GM13976 (cell line): ENCODE measurements at regions not wholly inside any gene's neighbourhood (a gene's known extent, or its start where the extent isn't known, plus 50 kb on each side); places are given as distances from the start of the nearest gene placed in this dataset.
"Not testable (repeated sequence)": the region's sequence is repeated elsewhere in the genome, so short reads cannot be mapped to it uniquely, and the experiment has no call there.

Source experiments
- DNase-seq: peaks from one replicate; pipeline ENCODE4 v3.0.0; 2012; ENCODE audit warnings: low spot score
- CTCF ChIP-seq: IDR thresholded peaks from 2 replicates; pipeline ENCODE4 v1.5.1; 2012; ENCODE audit warnings: borderline replicate concordance, mild to moderate bottlenecking; ENCODE audit not compliant: insufficient read depth; ENCODE audit errors: extremely low read depth, missing control alignments, control extremely low read depth
- in situ Hi-C: fragments of 300-500 bp; cut with MboI; formaldehyde crosslinking; loops from one replicate; pipeline ENCODE4 v1.12.0; 2022; ENCODE audit warnings: low sequenced_read_pairs, mixed read lengths, inconsistent platforms; ENCODE audit not compliant: unreplicated experiment

DNA sequence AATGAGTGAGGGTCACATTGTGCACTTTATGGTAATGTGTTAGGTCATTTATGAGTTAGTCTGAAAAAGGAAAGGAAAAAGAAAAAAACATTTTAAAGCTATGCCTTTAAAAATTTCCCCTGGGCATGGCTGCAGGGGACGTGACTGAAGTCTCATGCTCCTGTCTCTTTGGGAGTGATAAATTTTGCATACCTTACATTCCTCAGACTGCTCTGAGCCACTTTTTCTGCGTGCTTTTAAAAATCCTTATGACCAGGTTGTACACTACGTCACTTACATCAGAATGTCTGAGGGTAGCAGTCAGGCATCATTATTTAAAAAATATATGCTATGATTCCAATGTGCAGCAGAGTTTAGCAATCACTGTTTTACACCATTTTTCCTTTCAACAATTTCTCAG lies 121.2 kb downstream of the RFPL4B start:
- DNase-seq, result no peak
- TF ChIP-seq CTCF, result no peak
- in situ Hi-C loops, result no loop called here

- TF ChIP-seq CTCF, result no peak
Observed at GRCh38 chr6:112469306-112469705, 122.2 kb downstream of the RFPL4B start.

GRCh38 chr6:112470376-112470775 lies 123.2 kb downstream of the RFPL4B start:
- DNase-seq, result no peak
- in situ Hi-C loops, result no loop called here
- no peak for TF ChIP-seq CTCF

More at GRCh38 chr6:112469306-112469705, 122.2 kb downstream of the RFPL4B start:
- no peak for DNase-seq
- in situ Hi-C loops, result no loop called here

DNA sequence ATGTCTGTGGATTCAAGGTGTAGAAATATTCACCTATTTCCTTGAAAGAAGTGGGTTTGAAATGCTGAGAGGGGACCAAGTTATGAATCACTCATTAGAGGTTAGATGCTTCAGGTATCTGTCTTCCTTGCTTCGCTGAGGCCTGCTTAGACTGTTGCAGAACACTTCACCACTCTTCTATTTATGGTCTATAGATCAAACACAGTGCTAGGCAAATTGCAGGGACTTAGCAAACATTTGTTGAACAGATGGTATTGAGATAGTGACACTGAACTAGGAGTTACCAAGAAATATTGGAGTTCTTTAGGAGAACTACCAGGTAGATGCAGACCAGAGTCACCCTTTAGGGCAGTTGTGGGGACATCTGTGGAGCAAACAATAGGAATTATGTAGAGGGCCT lies 123.8 kb downstream of the RFPL4B start:
- no peak for TF ChIP-seq CTCF
- no peak for DNase-seq
- in situ Hi-C loops, result no loop called here

DNA sequence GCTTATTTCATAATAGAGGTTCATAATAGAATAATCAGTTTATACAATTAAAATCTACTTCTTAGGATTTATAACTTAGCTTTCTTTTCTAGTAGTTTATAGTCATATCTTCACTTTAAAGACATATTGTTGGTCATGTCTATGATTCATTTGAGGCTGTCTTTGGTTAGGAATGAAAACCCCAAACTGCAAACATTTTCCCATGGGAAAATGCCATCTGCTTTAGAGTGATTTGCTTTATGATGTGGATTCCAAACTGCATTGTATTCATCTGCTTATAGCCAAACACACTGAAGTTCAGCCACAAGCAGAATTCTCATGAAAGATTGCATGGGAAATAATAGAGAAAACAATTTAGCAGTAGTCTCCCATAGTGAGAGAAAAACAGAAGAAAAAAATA lies 128.0 kb downstream of the RFPL4B start:
- in situ Hi-C loops, result no loop called here
- no peak for TF ChIP-seq CTCF
- DNase-seq, result no peak

DNA sequence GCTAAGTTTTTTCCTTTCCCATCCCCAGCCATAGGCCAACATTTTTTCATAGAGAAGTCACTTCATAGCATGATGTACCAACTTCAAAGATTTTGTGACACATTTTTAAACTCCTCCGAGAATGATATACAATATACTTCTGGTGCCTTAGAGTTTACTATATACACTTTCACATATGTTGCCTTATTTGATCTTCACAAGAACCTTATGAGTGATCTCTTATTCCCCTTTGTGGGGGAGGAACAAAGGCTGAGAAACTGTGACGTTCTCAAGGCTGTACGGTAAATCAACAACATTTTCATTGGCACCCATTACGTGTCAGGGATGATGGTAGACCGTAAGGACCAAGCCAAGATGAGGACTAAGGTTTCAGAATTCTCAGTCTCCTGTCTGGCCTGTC lies 130.0 kb downstream of the RFPL4B start:
- no peak for DNase-seq
- in situ Hi-C loops, result no loop called here
- no peak for TF ChIP-seq CTCF

DNA sequence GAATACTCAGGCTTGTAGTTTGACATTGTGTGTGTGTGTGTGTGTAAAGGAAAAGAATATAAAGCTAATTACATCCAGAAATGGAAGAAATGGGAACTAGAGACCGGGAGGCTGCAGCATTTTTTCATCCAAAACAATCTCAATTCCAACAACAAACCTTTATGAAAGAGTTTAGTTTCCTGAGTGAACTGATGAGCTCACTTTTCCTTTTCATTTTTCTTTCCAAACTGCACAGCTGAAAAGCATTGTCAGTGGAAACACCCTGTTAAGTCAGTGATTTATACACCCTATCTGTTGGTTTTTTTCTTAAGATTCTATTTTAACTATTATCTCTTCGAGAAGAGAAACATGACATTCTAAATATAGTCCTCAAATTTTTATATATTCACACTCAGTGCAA lies 130.9 kb downstream of the RFPL4B start:
- in situ Hi-C loops, result no loop called here
- no peak for TF ChIP-seq CTCF

DNA sequence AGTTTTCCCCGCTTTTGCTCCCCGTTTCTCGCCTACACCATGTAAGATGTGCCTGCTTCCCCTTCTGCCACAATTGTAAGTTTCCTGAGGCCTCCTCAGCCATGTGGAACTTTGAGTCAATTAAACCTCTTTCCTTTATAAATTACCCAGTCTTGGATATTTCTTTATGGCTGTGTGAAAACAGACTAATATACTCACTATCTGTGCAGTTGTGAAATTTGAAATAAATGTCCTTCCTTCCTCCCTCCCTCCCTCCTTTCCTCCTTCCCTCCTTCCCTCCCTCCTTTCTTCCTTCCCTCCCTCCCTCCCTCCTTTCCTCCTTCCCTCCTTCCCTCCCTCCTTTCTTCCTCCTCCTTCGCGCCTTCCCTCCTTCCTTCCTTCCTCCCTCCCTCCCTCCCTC lies 132.8 kb downstream of the RFPL4B start:
- in situ Hi-C loops, DNase-seq: not testable (repeated sequence)

More for the DNA sequence above, 130.9 kb downstream of the RFPL4B start:
- no peak for DNase-seq
